ENCODE measurements at regions not wholly inside any gene's neighbourhood (a gene's known extent, or its start where the extent isn't known, plus 50 kb on each side); places are given as distances from the start of the nearest gene placed in this dataset.
"Not testable (repeated sequence)": the region's sequence is repeated elsewhere in the genome, so short reads cannot be mapped to it uniquely, and the experiment has no call there.

DNA sequence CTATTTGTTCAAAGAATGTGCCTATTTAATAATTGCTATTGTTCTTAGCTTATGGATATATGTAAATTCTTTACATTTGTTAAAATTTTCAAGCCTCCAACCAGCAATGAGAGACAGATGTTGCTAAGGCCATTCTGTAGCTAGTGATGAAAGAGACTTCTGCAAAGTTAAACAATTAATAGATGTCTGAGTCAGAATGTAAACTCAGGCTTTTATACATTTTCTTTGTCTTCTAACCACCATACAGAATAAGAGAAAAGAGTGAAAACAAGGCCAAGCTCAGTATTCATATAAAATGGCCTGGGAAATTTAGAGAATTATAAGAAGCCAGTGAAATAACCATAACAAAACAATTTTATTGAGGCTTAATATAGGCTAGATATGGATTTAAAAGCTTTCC, 1102.3 kb upstream of the SEL1L start:
- no peak for DNase-seq

DNA sequence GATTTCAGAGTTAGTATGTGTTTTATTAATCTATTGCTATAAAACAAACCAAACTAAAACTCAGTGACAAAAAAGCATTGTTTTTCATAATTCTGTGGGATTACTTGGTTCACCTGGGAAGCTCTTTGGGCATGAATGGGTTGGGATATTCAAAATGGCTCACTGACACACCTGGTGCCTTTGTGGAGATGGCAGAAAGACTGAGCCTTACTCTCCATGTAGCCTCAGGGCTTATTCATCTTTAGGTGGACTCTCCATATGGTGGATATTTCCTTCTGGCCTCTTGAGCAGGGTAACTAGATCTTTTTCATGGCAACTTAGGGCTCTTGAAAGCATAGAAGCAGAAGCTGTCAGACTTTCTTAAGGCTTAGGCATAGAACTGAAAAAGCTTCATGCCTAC, 1102.8 kb upstream of the SEL1L start:
- no peak for DNase-seq

GRCh38 chr14:82641050-82641540, 1107.4 kb upstream of the SEL1L start:
- DNase-seq: peak; percentile 4

GRCh38 chr14:82642425-82642824, 1108.8 kb upstream of the SEL1L start:
- peak; percentile 17 for DNase-seq

- DNase-seq: no peak
Measured at GRCh38 chr14:82647088-82647810, 1113.6 kb upstream of the SEL1L start.

DNA sequence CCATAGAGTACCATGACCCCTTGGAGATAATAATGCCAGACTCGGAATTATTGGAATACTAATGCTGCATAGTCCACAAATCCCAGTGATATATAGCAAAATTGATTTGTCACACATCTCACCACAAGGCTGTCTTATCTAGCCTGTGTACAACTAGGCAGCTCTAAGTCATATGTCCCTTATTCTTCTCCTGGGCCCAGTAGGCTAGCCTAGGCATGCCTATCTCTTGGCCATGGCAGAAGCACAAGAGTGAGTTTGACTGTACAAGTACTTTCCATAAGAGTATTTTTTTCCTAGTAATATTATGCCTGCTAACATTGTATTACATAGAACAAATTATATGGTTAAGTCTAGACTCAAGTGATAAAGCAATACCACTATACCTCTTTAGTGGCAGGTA, 1122.1 kb upstream of the SEL1L start:
- DNase-seq: no peak

- DNase-seq: no peak
Measured at GRCh38 chr14:82657186-82657675, 1123.6 kb upstream of the SEL1L start.

DNA sequence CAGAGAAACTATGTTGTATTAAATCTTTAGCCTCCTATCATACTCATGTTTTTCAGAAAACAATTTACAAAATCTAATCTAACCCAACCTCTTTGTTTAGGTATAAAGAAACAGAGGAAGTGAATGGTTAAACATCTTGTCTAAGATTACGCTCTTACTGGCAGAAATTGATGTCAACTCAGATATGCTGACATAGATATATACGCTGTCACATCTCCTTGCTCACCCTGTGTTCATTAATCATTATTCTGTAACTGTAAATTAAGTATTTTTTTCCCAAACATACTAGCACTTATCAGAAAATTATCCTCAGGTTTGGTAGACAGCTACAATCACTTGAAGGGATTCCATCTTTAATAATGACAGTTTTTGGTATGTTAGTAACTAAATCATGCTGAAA, 1127.6 kb upstream of the SEL1L start:
- DNase-seq: no peak

DNA sequence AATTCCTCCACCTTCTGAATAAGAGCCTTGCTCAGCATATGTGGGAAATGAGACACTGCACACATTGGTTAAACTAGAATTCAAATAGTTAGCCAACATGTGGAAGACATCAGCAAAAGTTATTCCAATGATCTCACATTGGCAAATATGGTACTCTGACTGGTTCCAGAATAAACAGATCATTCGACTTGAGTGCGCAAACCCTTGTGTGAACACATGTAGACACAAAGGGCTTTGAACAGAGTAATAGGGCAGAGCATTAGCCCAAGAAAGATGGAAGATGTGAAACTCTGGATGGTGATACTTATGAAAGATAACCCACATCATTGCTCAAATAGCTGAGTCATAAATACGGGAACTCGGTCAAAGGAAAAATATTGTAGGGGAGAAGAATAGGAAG, 1133.4 kb upstream of the SEL1L start:
- DNase-seq: peak; percentile 37

DNA sequence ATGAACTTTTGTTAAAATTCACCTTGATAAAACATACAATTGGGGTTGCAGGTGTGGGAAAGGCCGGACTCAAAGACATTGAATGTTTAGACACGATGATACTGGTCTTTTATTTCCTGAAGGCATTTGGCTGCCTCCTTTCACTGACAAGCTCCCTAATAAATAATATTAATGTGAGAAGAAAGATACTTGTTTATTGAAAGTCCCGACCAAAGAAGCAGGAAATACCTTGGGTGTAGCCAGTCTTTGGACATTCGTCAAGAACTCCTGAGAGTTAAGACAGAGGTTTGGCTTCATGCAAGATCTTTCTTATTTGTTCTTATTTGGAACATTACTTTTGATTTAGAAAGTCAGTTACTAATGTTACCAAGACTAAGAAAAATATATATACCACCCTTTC, 1133.8 kb upstream of the SEL1L start:
- DNase-seq: no peak

DNA sequence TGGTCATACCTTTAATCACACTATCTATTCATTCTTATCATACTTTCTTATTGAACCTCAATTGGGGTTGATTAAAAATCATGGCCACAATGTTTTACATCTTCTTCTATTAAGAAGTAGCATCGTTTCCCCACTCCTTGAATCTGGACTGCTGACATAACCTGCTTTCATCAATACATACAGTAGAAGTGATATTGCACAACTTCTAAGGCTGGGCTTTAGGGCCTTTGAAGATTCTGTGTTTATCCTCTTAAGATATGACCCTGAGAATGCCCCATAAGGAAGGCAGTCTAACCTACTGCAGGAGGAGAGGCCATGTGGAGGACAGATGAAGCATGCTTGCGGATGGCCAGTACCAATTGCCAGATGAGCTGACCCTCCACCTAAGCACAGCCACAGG, 1142.8 kb upstream of the SEL1L start:
- DNase-seq: no peak

- DNase-seq: peak; percentile 82
Measured at GRCh38 chr14:82689948-82690347, 1156.3 kb upstream of the SEL1L start.

DNA sequence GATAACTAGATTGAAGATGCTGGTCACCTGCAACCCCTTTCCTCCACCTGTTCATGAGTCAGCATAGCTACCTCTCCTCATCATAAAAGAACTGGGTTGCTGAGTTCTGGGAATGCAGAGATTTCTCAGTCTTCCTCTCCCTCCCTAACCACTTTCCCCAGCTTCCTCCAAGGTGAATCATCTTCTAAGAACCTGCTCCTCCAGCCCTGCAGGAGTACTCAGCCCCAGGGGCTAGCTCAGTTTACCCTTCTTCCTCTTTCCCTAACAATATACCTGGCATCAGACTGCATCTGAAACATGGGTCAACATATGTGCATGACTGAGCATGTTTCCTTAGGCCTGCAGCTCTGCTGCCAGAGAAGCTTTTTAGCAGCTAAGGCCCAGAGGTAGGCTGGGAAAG, 1157.5 kb upstream of the SEL1L start:
- not testable (repeated sequence) for DNase-seq

DNA sequence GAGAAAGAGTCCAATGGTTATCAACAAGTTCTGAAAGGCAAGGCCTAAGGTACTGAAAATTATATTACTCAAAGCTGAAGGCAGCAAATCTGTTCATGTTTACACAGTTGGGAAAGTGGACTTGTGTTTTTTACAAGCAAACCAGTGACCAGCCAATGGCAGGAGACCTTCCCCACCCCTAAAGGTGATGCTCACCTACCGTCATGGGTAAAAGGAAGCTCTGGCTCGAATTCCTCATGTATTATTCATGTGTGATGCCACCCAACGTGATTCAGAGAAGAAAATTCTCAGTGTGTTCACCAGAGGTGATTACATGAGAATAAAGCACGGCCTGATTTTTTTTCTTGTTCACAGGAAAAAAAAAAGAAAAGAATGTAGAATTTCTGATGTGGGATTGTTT, 1161.2 kb upstream of the SEL1L start:
- DNase-seq: no peak

DNA sequence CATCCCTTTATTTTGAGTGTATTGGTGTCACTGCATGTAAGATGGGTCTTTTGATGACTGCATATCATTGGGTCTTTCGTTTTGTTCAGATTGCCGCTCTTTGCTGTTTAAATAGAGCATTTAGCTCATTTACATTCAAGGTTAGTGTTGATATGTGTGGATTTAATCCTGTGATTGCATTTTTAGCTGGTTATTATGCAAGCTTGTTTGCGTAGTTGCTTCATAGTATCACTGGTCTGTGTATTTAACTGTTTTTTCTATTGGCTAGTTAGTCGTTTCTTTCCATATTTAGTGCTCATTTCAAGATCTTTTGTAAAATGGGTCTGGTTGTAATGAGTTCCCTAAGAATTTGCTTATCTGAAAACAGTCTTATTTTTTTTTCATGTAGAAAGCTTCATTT, 1170.6 kb upstream of the SEL1L start:
- no peak for DNase-seq

DNA sequence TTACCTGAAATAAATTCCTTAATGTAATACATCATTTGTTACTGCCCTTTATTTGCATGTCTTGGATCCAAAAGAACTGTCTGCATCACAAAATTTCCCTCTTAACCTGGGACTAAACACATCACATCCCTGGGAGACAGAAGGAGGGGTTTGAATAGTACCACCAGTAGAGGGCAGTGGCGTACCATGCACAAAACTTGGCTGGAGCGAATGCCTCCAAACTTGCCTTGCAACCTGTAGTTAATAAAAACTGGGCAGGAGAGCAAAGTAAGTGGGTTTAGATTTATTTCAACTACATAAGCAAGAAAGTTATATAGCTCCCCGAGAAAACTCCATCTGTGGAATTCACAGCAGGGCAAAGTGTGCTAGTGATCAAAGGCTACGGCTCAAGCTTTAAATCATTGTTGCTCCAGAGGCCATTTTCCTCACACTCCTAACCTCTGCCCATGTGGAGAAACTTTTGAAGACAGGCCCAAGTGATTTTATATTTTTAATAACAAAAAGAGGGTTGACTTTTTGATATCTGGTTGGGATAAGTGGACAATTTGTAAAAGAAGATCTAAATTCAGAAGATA, 1176.7 kb upstream of the SEL1L start:
- DNase-seq: peak; percentile 62

- DNase-seq: no peak
Measured at GRCh38 chr14:82719617-82720016, 1186.0 kb upstream of the SEL1L start.

DNA sequence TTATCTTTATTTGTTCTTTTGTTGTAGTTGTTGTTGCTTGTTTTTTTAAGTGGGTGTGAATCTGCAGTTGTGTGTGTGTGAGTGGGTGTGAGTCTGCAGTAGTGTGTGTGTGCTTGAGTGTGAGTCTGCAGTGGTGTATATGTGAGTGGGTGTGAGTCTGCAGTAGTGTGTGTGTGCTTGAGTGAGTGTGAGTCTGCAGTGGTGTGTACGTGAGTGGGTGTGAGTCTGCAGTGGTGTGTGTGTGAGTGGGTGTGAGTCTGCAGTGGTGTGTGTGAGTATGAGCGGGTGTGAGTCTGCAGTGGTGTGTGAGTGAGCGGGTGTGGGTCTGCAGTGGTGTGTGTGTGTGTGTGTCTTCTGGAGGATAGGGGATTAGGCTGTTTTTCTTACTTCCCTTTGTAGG, 1186.8 kb upstream of the SEL1L start:
- no peak for DNase-seq

DNA sequence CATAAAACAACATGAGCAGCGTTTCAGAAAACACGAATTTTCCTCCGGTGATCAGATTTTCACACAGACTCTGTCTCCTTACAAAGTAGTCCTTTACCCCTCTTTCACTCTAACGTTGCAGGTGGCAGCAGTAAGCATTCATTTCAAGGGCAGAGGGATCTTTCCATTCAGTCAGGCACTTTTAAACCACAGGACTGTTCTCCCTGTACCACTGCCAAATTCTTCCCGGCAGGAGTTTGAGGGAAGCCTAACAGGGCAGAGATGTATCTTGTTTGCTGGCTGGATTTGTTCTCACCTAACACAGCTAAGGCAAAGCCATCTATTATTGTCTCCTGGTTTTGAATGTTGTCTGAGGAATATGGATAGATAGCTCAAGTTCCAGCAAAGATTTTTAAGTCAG, 1187.3 kb upstream of the SEL1L start:
- no peak for DNase-seq

DNA sequence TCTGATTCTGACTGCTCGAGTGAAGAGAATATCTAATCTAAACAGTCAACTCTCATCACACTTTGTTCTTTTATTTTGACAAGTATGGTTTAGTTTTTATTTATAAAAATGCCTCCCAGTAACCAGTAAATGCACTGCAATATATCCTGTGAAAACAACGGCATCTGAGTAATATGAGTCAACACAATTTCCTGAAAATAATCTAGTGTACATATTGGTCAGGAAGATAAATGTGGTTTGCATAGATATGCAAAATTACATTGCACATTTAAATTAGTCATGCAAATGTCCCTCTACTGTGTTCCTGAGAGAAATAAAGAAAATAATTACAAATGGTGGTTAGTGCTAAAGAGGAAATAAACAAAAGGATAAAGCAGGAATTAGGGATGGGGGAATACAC, 1190.7 kb upstream of the SEL1L start:
- peak; percentile 40 for DNase-seq

DNA sequence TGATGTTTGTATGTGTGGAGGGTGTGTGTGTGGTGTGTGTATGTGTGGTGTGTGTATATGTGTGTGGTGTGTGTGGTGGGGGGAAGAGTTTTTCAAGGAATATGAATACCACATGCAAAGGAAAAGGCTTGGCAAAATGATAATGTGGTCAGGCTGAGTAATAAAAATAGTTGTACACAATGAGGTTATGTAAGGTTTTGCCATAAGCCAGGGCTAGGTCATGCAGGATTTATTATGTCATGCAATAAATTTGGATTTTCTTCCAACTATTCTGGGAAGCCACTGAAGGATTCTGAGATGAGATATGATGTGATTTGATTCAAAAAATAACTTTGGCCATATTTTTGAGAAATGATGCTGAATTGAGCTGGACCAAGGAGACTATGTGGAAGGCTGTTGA, 1191.6 kb upstream of the SEL1L start:
- peak; percentile 53 for DNase-seq

GRCh38 chr14:82731526-82731925, 1197.9 kb upstream of the SEL1L start:
- no peak for DNase-seq

GRCh38 chr14:82740547-82740946, 1206.9 kb upstream of the SEL1L start:
- DNase-seq: no peak

DNA sequence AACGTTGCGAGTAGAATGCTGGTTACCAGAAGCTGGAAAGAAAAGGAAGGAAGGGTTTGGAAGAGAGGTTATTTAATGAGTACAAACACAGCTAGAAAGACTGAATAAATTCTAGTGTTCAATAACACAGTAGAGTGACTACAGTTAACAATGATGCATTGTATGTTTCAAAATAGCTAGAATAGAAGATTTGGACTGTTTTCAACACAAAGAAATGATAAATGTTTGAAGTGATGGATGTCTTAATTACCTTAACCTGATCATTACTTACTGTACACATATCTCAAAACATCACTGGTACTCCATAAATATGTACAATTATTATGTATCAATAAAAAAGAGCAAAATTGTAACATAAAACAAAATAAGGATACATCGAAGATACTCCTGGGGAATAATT, 1221.8 kb upstream of the SEL1L start:
- DNase-seq: no peak

Data from fibroblast of skin of back (primary cell).